ELF-1 (cell line): ENCODE measurements at regions not wholly inside any gene's neighbourhood (a gene's known extent, or its start where the extent isn't known, plus 50 kb on each side); places are given as distances from the start of the nearest gene placed in this dataset.

ENCODE experiments used
- DNase-seq: peaks from one replicate; pipeline ENCODE4 v3.0.0-alpha.2; 2016; ENCODE audit warnings: low read depth, low spot score

GRCh38 chr16:80081846-80082245 lies 458.9 kb upstream of the DYNLRB2 start:
- DNase-seq = no peak

- DNase-seq = no peak
Measured at GRCh38 chr16:80080287-80080851, 460.4 kb upstream of the DYNLRB2 start.

GRCh38 chr16:80079072-80079471 lies 461.7 kb upstream of the DYNLRB2 start:
- DNase-seq = no peak

GRCh38 chr16:80077696-80078095 lies 463.1 kb upstream of the DYNLRB2 start:
- no peak for DNase-seq

- DNase-seq = no peak
Measured at GRCh38 chr16:80074329-80074728, 466.5 kb upstream of the DYNLRB2 start.

- no peak for DNase-seq
Measured at GRCh38 chr16:80071964-80072456, 468.8 kb upstream of the DYNLRB2 start.

GRCh38 chr16:80066805-80067580 lies 466.5 kb upstream of the MAF start:
- no peak for DNase-seq

GRCh38 chr16:80065541-80065940 lies 465.0 kb upstream of the MAF start:
- no peak for DNase-seq

GRCh38 chr16:80063713-80064069 lies 463.2 kb upstream of the MAF start:
- DNase-seq = no peak

- no peak for DNase-seq
Measured at GRCh38 chr16:80063031-80063712, 462.6 kb upstream of the MAF start.

GRCh38 chr16:80062361-80063030 lies 462.0 kb upstream of the MAF start:
- no peak for DNase-seq

- DNase-seq = no peak
Measured at GRCh38 chr16:80060470-80060869, 459.9 kb upstream of the MAF start.

GRCh38 chr16:80059836-80060235 lies 459.3 kb upstream of the MAF start:
- DNase-seq = no peak

GRCh38 chr16:80058214-80058613 lies 457.7 kb upstream of the MAF start:
- DNase-seq = no peak

- DNase-seq = no peak
Measured at GRCh38 chr16:80056324-80056723, 455.8 kb upstream of the MAF start.

- no peak for DNase-seq
Measured at GRCh38 chr16:80055831-80056230, 455.3 kb upstream of the MAF start.

GRCh38 chr16:80054647-80055046 lies 454.1 kb upstream of the MAF start:
- DNase-seq = no peak

GRCh38 chr16:80051040-80051439 lies 450.5 kb upstream of the MAF start:
- no peak for DNase-seq

- DNase-seq = no peak
Measured at GRCh38 chr16:80048250-80048649, 447.7 kb upstream of the MAF start.

- no peak for DNase-seq
Measured at GRCh38 chr16:80047842-80048241, 447.3 kb upstream of the MAF start.

- DNase-seq = no peak
Measured at GRCh38 chr16:80046848-80047247, 446.3 kb upstream of the MAF start.

GRCh38 chr16:80046261-80046660 lies 445.7 kb upstream of the MAF start:
- DNase-seq = no peak
